Skeletal muscle satellite cell (primary cell): ENCODE measurements at regions not wholly inside any gene's neighbourhood (a gene's known extent, or its start where the extent isn't known, plus 50 kb on each side); places are given as distances from the start of the nearest gene placed in this dataset.

Source experiments
- H3K27me3 ChIP-seq: 2 replicates; pipeline ENCODE4 v1.7.0; 2013; ENCODE audit warnings: low read length; ENCODE audit not compliant: control insufficient read depth, insufficient read depth
- H3K36me3 ChIP-seq: 2 replicates; pipeline ENCODE4 v1.7.0; 2013; ENCODE audit warnings: mild to moderate bottlenecking, control low read depth, low read length; ENCODE audit not compliant: insufficient read depth
- H3K4me1 ChIP-seq: 2 replicates; pipeline ENCODE4 v1.7.0; 2013; ENCODE audit warnings: low read length; ENCODE audit not compliant: control insufficient read depth, insufficient read depth
- H3K4me2 ChIP-seq: 2 replicates; pipeline ENCODE4 v1.7.0; 2013; ENCODE audit warnings: mild to moderate bottlenecking, low read length
- H3K4me3 ChIP-seq: 2 replicates; pipeline ENCODE4 v1.7.0; 2013; ENCODE audit warnings: low read length
- H3K9ac ChIP-seq: 2 replicates; pipeline ENCODE4 v1.7.0; 2013; ENCODE audit warnings: mild to moderate bottlenecking, low read depth, low read length, moderate library complexity
- H3K9me3 ChIP-seq: replicated peaks from 2 replicates; pipeline ENCODE4 v1.7.0; 2013; ENCODE audit warnings: mild to moderate bottlenecking, control low read depth, low read length

DNA sequence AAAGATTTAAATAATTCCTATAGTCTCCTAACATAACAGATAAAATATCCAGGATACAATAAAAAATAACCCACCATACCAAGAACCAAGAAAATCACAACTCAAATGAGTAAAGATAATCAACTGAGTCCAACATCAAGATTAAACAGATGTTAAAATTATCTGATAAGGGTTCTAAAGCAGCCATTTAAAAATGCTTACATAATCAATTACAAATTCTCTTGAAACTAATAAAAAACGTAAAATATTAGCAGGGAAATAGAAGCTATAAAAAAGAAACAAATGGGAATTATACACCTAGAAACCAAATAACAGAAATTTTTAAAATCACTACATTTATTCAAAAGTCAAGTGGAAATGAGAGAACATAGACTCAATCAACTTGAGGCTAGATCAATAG, 297.7 kb upstream of the RAB6C start:
- Histone ChIP-seq H3K4me2 (no peak overlapping the region), H3K27me3 (no peaks in the 10 kb centered on the region), H3K4me1 (no peaks in the 10 kb centered on the region), H3K9ac (no peak overlapping the region), H3K36me3 (no peaks in the 10 kb centered on the region), H3K4me3 (no peak overlapping the region), H3K9me3 (peaks cover 12% of the 10 kb centered on the region)

DNA sequence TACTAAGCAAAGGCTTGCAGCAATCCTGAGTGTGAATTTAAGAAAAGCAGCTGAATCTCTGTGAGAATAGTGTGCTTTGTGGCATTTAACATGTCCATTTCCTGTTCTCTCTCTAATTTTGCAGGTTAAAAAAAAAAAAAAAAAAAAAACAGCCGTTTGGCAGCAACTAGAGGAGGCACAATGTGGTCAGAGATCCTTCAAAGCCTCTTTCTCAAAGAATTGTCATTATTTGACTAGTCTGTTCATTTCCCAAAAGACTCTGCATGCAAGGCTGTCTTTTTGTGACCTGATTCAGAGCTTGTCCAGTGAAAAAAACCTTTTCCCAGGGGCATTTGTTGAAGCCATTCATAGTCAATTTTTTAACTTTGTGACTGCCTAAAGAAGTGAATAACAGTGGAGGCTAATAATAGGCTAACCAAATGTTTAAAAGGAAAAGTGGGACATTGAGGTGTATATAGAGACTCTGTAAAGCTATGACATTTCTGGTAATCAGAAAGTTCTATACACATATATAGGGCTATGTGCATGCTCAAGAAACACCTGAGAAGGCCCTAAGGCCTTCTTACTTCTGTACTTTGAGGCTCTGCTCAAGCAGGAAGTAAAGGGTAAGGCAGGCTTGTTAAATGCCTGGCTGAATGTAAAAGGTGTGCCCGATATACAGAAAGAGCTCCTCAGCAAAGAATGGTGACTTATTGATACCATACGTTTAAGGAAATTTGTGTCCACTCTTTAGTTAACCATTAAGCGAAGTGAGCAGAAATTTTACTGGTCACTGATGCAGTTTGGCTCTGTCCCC, 289.6 kb upstream of the RAB6C start:
- no peak overlapping the region for H3K4me2 ChIP-seq
- H3K27me3 ChIP-seq = no peaks in the 10 kb centered on the region
- no peak overlapping the region for H3K9ac ChIP-seq
- H3K36me3 ChIP-seq = no peaks in the 10 kb centered on the region
- H3K4me1 ChIP-seq = no peaks in the 10 kb centered on the region
- no peak overlapping the region for H3K4me3 ChIP-seq
- no peaks in the 10 kb centered on the region for H3K9me3 ChIP-seq

DNA sequence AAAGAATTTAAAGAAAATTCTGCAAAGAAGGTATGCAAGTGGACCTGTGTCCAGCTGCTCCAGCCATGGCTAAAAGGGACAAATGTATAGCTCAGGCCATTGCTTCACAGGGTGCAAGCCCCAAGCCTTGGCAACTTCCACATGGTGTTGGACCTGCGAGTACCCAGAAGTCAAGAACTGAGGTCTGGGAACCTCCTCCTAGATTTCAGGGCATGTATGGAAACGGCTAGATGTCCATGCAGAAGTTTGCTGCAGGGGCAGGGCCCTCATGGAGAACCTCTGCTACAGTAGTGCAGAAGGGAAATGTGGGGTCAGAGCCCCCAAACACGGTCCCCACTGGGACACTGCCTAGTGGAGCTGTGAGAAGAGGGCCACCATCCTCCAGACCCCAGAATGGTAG, 284.0 kb upstream of the RAB6C start:
- H3K27me3 ChIP-seq = no peaks in the 10 kb centered on the region
- no peak overlapping the region for H3K9ac ChIP-seq
- no peaks in the 10 kb centered on the region for H3K4me1 ChIP-seq
- H3K9me3 ChIP-seq = peaks cover 4% of the 10 kb centered on the region
- no peak overlapping the region for H3K4me3 ChIP-seq
- no peaks in the 10 kb centered on the region for H3K36me3 ChIP-seq
- H3K4me2 ChIP-seq = no peak overlapping the region

DNA sequence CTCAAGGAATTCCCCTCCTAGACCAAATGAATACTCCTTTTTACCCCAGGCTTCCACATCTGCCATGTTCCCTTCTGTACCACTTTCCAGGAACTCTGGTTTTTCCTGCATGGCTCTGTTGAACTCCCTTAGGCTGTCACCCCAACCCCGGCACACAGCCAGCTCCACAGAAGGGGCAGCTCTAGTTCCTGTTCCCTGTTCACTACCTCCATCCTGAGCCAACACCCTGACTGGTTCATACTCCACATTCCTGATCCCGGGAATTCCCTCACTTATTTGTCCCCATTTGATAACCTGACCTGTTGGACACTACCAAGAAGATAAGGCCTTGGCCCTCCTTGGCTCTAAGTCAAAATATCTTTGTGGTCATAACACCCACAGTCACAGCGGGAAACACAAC, 280.9 kb upstream of the RAB6C start:
- Histone ChIP-seq H3K4me3 (no peak overlapping the region), H3K27me3 (no peaks in the 10 kb centered on the region), H3K4me1 (no peaks in the 10 kb centered on the region), H3K9ac (no peak overlapping the region), H3K36me3 (no peaks in the 10 kb centered on the region), H3K9me3 (peaks cover 6% of the 10 kb centered on the region), H3K4me2 (no peak overlapping the region)

DNA sequence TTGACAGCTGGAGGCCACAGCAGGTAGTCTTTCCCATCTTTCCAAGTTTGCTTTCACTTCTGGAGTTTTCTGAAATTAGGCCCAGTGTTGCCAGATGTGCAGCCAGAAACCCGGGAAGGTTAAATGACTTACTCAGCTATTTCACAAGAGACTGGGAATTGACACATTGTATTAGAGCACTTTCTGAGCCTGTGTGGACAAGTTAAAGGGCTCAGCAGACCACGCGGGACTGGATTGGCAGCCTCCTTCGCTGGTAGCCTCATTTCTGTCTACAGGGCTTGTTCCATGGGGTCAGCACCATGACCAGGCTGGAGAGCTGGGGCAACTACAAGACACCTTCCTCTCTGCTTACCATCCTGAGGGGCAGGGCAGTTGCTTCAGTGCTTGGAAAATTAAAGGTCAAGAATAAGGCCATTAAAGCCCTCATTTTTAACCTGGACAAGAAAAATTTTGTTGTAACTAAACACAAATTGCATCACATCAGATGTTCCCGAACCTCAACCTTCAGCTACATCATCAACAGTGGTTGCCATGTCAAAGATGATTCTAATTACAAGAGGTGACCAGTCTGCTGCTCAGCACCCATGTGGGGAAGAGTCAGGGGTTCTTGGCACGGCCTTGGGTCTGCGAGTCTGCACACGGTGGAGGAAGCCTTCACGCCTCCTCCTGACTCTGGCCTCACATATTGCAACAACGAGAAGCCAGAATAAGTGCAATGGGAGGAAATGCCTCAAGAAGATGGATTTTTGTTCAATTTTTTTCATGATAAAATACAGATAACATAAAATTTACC, 279.5 kb upstream of the RAB6C start:
- H3K9ac ChIP-seq = no peak overlapping the region
- no peaks in the 10 kb centered on the region for H3K27me3 ChIP-seq
- H3K36me3 ChIP-seq = no peaks in the 10 kb centered on the region
- H3K4me2 ChIP-seq = no peak overlapping the region
- H3K4me3 ChIP-seq = no peak overlapping the region
- peaks cover 6% of the 10 kb centered on the region for H3K9me3 ChIP-seq
- no peaks in the 10 kb centered on the region for H3K4me1 ChIP-seq

DNA sequence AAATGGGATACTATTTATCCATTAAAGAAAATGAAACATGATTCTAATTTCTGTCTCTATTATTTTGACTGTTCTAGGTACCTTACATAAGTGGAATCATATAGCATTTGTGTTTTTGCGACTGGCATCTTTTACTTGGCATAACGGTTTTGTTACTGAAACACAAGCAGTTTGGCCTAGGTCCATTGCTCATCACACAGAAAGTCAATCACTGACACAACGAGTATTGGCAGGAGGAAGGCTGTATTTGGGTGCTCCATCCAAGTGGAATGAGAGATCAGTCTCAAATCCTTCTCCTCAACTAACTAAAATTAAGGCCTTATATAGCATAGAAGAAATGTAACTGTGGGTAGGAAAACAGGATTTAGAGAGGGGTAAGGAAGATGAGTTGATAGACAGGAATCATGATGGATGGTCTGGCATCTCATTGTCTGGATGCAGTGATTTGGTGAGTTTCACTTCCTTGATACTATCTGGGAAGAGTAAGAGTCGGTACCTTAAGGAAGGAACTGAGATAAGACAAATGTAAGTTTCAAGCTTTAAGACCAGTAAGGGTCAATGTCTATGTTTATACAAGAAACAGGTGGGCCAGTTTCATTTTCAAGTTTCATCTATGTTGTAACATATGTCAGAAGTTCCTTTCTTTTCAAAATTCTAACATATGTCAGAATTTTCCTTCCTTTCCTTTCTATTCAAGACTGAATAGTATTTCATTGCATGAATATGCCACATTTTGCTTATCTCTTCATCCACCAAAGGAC, 276.9 kb upstream of the RAB6C start:
- no peak overlapping the region for H3K4me3 ChIP-seq
- H3K27me3 ChIP-seq = no peaks in the 10 kb centered on the region
- peaks cover 6% of the 10 kb centered on the region for H3K9me3 ChIP-seq
- H3K4me1 ChIP-seq = no peaks in the 10 kb centered on the region
- no peak overlapping the region for H3K4me2 ChIP-seq
- no peak overlapping the region for H3K9ac ChIP-seq
- no peaks in the 10 kb centered on the region for H3K36me3 ChIP-seq

DNA sequence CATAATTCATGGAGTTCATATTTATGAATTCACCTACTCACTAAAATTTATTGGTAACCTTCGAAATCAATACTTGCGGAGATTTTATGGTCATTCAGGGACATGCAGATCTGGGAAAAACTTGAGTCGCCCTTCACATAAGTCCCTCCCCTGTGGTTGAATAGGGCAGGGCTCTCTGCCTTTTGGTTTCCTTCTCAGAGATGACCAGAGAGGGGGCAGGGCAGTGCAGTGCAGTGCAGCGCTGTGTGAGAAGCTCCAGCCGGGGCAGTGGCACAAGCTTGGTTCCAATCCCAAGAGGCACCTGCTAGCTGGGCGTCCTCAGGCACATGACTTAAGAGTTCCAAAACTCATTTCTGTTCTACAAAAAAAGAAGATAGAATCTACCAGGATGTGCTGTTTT, 274.4 kb upstream of the RAB6C start:
- Histone ChIP-seq H3K4me2 (no peak overlapping the region), H3K27me3 (no peaks in the 10 kb centered on the region), H3K9ac (no peak overlapping the region), H3K9me3 (peaks cover 3% of the 10 kb centered on the region), H3K4me3 (no peak overlapping the region), H3K36me3 (no peaks in the 10 kb centered on the region), H3K4me1 (no peaks in the 10 kb centered on the region)

DNA sequence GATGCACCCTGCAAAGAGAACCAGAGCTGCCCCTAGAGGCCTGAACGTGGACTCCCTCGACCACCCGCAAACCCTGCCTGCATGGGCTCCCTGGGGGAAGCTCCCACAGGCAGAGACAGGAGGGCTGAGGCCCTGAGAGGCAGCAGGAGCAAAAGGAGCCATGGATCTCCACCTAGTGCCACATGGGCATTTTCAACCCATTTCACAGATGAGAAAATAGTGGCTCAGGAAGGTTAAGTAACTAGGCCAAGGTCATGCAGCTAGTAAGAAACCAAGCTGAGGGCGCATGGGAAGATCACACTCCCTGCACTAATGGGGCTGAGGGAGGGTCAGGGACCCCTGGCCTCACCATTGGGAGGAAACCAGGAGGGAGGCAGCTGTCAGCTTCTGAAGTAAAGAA, 271.7 kb upstream of the RAB6C start:
- H3K4me2 ChIP-seq = no peak overlapping the region
- H3K4me1 ChIP-seq = no peaks in the 10 kb centered on the region
- no peaks in the 10 kb centered on the region for H3K36me3 ChIP-seq
- no peaks in the 10 kb centered on the region for H3K27me3 ChIP-seq
- H3K9me3 ChIP-seq = peaks cover 11% of the 10 kb centered on the region
- no peak overlapping the region for H3K9ac ChIP-seq
- H3K4me3 ChIP-seq = no peak overlapping the region

DNA sequence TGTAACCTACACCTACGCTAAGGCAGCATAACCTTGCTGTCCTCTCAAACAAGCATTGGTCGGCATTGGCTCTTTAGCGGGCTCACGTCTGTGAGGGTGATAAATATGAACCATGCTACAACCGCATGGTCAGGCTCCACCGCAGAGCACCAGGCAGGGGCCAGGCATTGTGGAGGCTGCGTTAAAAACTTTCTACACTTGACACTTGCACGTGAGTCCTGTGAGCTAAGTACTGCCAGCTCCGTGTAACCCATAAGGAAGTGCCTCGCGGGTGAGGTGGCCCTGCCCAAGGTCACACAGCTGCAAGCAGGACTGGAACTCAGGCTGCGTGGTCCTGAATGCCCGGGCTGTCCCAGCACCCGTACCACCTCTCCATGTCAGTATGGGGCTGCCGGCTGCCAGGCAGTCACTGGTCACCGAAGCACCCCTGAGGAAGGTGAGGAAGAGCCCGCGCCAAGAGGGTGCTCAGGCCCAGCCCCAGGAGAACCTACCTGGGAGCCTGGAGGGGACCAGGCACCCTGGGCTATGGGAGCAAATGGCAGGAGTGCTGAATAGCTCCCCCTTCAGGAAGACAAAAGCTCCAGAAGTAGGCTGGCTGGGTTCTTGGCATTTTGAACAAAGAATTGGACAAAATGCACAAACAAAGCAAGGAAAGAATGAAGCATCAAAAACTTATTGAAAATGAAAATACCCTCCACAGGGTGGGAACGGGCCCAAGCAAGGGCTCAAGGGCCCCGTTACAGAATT, 271.1 kb upstream of the RAB6C start:
- H3K36me3 ChIP-seq = no peaks in the 10 kb centered on the region

DNA sequence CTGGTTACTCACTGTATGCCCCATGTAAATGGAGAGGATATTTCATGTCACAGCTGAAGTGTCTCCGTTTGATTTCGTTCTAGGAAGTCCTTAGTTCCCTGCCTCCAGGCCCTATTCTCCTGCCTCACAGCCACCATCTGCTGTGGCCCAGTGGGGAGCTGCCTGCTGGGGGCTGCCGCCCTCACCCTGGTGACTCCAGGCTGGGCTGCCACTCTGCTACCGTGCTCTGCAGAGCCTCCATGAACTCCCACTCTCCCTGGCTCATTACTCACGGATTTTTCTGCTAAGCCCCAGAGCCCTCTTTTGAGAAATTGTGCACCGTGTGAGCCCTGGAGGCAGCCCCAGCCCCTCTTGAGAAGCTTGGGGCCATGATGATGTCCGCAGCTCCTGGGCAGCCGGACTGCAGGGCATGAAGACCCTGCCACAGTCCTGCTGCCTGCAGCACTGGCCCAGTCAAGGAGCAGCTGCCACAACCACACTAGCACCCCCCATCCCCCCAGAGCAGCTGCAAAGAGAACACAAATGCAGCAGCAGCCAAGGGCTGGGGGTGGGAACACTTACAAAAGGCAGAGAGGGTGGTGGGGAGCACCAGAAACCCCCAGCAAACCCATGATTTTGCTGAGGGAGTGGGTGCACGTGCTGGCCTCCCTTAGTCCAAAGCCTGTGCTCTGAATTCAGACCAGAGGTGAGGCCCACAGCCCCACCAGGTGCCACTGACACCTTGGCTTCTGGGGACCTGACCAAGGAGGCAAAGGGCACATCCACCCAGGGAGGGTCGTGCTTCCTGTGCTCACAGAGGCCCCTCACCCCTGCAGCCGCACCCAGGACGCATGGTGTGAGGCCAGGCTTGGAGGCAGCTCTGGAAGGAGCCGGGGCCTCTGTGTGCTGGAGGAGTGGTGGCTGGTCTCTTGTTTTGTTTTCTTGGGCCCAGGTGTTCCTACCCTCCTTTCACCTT, 270.2 kb upstream of the RAB6C start:
- Histone ChIP-seq H3K4me1 (no peaks in the 10 kb centered on the region), H3K36me3 (no peaks in the 10 kb centered on the region), H3K4me3 (no peak overlapping the region), H3K4me2 (no peak overlapping the region), H3K9ac (no peak overlapping the region), H3K27me3 (no peaks in the 10 kb centered on the region), H3K9me3 (peaks cover 11% of the 10 kb centered on the region)

More for the DNA sequence above, 271.1 kb upstream of the RAB6C start:
- Histone ChIP-seq H3K9ac (no peak overlapping the region), H3K27me3 (no peaks in the 10 kb centered on the region), H3K9me3 (peaks cover 11% of the 10 kb centered on the region), H3K4me2 (no peak overlapping the region), H3K4me3 (no peak overlapping the region), H3K4me1 (no peaks in the 10 kb centered on the region)
